ENCODE measurements at regions not wholly inside any gene's neighbourhood (a gene's known extent, or its start where the extent isn't known, plus 50 kb on each side); places are given as distances from the start of the nearest gene placed in this dataset.

- H3K9ac ChIP-seq (ENCODE audit: low read length): no peak overlapping the region
- TF ChIP-seq CTCF (IDR thresholded peaks at IDR 0.05; ENCODE audit: low read length): no peak
- TF ChIP-seq EZH2 (IDR thresholded peaks at IDR 0.05; ENCODE audit: borderline replicate concordance, low read length): no peak
- no peak overlapping the region for H3K4me3 ChIP-seq (ENCODE audit: low read depth, low read length, poor library complexity, severe bottlenecking)
- H3F3A ChIP-seq (ENCODE audit: insufficient read depth, low read length): no peaks in the 10 kb centered on the region
- no peaks in the 10 kb centered on the region for H3K79me2 ChIP-seq (ENCODE audit: insufficient read depth, low read length)
- no peaks in the 10 kb centered on the region for H3K9me2 ChIP-seq (ENCODE audit: low read depth, low read length)
- H4K20me1 ChIP-seq (ENCODE audit: insufficient read depth, low read length): no peaks in the 10 kb centered on the region
- H3K4me1 ChIP-seq (ENCODE audit: insufficient read depth, low read length, severe bottlenecking): no peaks in the 10 kb centered on the region
- H3K27ac ChIP-seq (ENCODE audit: low read depth, low read length, poor library complexity, severe bottlenecking): no peak overlapping the region
- H3K27me3 ChIP-seq (ENCODE audit: insufficient read depth, low read length): no peaks in the 10 kb centered on the region
- H2AFZ ChIP-seq (ENCODE audit: low read length): no peak overlapping the region
- no peak overlapping the region for H3K4me2 ChIP-seq (ENCODE audit: low read length)
- H3K36me3 ChIP-seq (ENCODE audit: insufficient read depth, low read length): no peaks in the 10 kb centered on the region
- no peaks in the 10 kb centered on the region for H3K9me3 ChIP-seq (ENCODE audit: low read length)
These were observed 119.2 kb upstream of the CXCL14 start for GRCh38 chr5:135697959-135698345.

GRCh38 chr5:135697251-135697958, 118.6 kb upstream of the CXCL14 start:
- H2AFZ ChIP-seq (ENCODE audit: low read length): no peak overlapping the region
- no peak overlapping the region for H3K27ac ChIP-seq (ENCODE audit: low read depth, low read length, poor library complexity, severe bottlenecking)
- H3K9me2 ChIP-seq (ENCODE audit: low read depth, low read length): no peaks in the 10 kb centered on the region
- no peaks in the 10 kb centered on the region for H3K27me3 ChIP-seq (ENCODE audit: insufficient read depth, low read length)
- no peaks in the 10 kb centered on the region for H3F3A ChIP-seq (ENCODE audit: insufficient read depth, low read length)
- no peak overlapping the region for H3K4me3 ChIP-seq (ENCODE audit: low read depth, low read length, poor library complexity, severe bottlenecking)
- no peaks in the 10 kb centered on the region for H3K9me3 ChIP-seq (ENCODE audit: low read length)
- H3K79me2 ChIP-seq (ENCODE audit: insufficient read depth, low read length): no peaks in the 10 kb centered on the region
- no peaks in the 10 kb centered on the region for H3K36me3 ChIP-seq (ENCODE audit: insufficient read depth, low read length)
- no peaks in the 10 kb centered on the region for H3K4me1 ChIP-seq (ENCODE audit: insufficient read depth, low read length, severe bottlenecking)
- H3K9ac ChIP-seq (ENCODE audit: low read length): no peak overlapping the region
- TF ChIP-seq EZH2 (IDR thresholded peaks at IDR 0.05; ENCODE audit: borderline replicate concordance, low read length): no peak
- TF ChIP-seq CTCF (IDR thresholded peaks at IDR 0.05; ENCODE audit: low read length): no peak
- H3K4me2 ChIP-seq (ENCODE audit: low read length): no peak overlapping the region
- H4K20me1 ChIP-seq (ENCODE audit: insufficient read depth, low read length): no peaks in the 10 kb centered on the region

GRCh38 chr5:135696317-135696716, 117.5 kb upstream of the CXCL14 start:
- H3K27ac ChIP-seq (ENCODE audit: low read depth, low read length, poor library complexity, severe bottlenecking): no peak overlapping the region
- no peak overlapping the region for H3K4me3 ChIP-seq (ENCODE audit: low read depth, low read length, poor library complexity, severe bottlenecking)
- H3K9ac ChIP-seq (ENCODE audit: low read length): no peak overlapping the region
- no peaks in the 10 kb centered on the region for H3K9me2 ChIP-seq (ENCODE audit: low read depth, low read length)
- H2AFZ ChIP-seq (ENCODE audit: low read length): no peak overlapping the region
- H3F3A ChIP-seq (ENCODE audit: insufficient read depth, low read length): no peaks in the 10 kb centered on the region
- no peaks in the 10 kb centered on the region for H3K4me1 ChIP-seq (ENCODE audit: insufficient read depth, low read length, severe bottlenecking)
- no peaks in the 10 kb centered on the region; the same call in 1 of the 2 replicates for H3K27me3 ChIP-seq (ENCODE audit: insufficient read depth, low read length)
- no peaks in the 10 kb centered on the region for H4K20me1 ChIP-seq (ENCODE audit: insufficient read depth, low read length)
- no peak overlapping the region for H3K4me2 ChIP-seq (ENCODE audit: low read length)
- no peak for TF ChIP-seq EZH2 (IDR thresholded peaks at IDR 0.05; ENCODE audit: borderline replicate concordance, low read length)
- TF ChIP-seq CTCF (IDR thresholded peaks at IDR 0.05; ENCODE audit: low read length): no peak
- no peaks in the 10 kb centered on the region for H3K9me3 ChIP-seq (ENCODE audit: low read length)
- H3K79me2 ChIP-seq (ENCODE audit: insufficient read depth, low read length): no peaks in the 10 kb centered on the region
- no peaks in the 10 kb centered on the region for H3K36me3 ChIP-seq (ENCODE audit: insufficient read depth, low read length)
